ENCODE measurements at regions not wholly inside any gene's neighbourhood (a gene's known extent, or its start where the extent isn't known, plus 50 kb on each side); places are given as distances from the start of the nearest gene placed in this dataset.

GRCh38 chrX:21131786-21132185, 242.4 kb upstream of the CNKSR2 start:
- TF ChIP-seq CTCF (conservative IDR thresholded peaks at IDR 0.05; ENCODE audit: low read depth, low read length) (no peak), CEBPB (IDR thresholded peaks at IDR 0.05; ENCODE audit: low read depth, low read length) (no peak), RFX5 (IDR thresholded peaks at IDR 0.05; ENCODE audit: low read depth, low read length) (no peak), BHLHE40 (IDR thresholded peaks at IDR 0.05; ENCODE audit: low read depth, low read length) (no peak), ELK1 (IDR thresholded peaks at IDR 0.05; ENCODE audit: borderline replicate concordance, low read depth, low read length) (no peak), USF2 (IDR thresholded peaks at IDR 0.05; ENCODE audit: low read depth, low read length) (no peak), POLR2A (IDR thresholded peaks at IDR 0.05; ENCODE audit: low read depth, low read length) (no peak)

All from IMR-90 (cell line).